ENCODE measurements at regions not wholly inside any gene's neighbourhood (a gene's known extent, or its start where the extent isn't known, plus 50 kb on each side); places are given as distances from the start of the nearest gene placed in this dataset.
"Not testable (repeated sequence)": the region's sequence is repeated elsewhere in the genome, so short reads cannot be mapped to it uniquely, and the experiment has no call there.

DNA sequence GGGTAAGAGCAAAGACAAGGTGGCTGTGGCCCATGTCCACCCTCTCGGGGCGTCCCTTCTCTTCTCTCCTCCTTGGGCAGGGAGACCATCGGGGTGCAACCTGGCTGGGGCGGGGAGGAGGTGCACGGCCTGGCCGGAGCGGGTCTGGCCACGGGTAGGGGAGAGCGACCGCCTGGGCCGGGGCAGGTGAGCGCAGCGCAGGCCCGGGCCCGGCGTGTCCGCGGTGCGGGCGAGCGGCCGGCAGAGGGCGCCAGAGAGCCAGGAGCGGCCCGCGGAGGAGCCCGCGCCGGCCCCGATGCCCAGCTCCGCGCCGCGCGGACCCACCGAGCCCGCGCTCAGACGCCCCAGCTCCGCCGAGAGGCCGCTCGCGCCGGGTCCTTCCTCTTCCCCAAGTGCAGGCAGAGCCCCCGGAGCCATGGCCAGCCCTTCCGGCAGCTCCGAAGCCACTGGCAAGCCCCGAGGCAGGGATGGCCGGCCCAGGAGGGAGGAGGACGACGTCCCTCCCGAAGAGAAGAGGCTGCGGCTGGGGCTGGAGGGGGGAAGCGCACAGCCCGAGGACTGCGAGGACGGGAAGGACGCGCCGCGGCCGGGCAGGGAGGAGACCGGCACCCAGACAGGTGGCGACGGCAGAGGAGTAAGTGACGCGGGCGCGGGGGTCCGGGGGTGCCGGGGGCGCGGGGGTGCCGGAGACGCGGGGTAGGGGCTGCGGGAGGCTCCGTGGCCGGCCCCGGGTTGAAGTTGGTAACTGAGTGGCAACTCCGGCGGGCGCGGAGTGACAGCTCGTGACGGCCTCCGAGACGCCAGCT, 142.1 kb upstream of the EEF2KMT start:
- peak; percentile 28 to 30 for TF ChIP-seq CTCF (IDR thresholded peaks at IDR 0.05; ENCODE audit: extremely low read depth in 1 of 2, insufficient read depth in 1 of 2, low read depth in 1 of 2, low read length in 2 of 2)

GRCh38 chr16:5235119-5235518, 137.5 kb upstream of the EEF2KMT start:
- Histone ChIP-seq H3K9me3 (replicated peaks; ENCODE audit: control insufficient read depth, insufficient read depth, low read length) (no peaks in the 10 kb centered on the region), H2AFZ (ENCODE audit: low read depth, low read length) (no peak overlapping the region), H3K9ac (replicated peaks; ENCODE audit: extremely low read depth, insufficient read depth, low read length) (no peak overlapping the region), H3K4me2 (ENCODE audit: insufficient read depth, low read length) (no peak overlapping the region), H4K20me1 (replicated peaks; ENCODE audit: control insufficient read depth, extremely low read depth, insufficient read depth, low read length) (no peaks in the 10 kb centered on the region), H3K27ac (ENCODE audit: insufficient read depth, low read depth, low read length) (no peak overlapping the region), H3K27me3 (ENCODE audit: control insufficient read depth in 2 of 2, insufficient read depth in 2 of 2, low read length in 2 of 2) (no peaks in the 10 kb centered on the region), H3K9me1 (replicated peaks; ENCODE audit: control insufficient read depth, extremely low read depth, insufficient read depth, low read length) (no peaks in the 10 kb centered on the region), H3K4me3 (replicated peaks in 1 of 3; ENCODE audit: insufficient read depth in 1 of 3, low read depth in 1 of 3, low read length in 3 of 3) (no peak overlapping the region), H3K79me2 (ENCODE audit: control insufficient read depth, insufficient read depth, low read length) (no peaks in the 10 kb centered on the region), H3K4me1 (ENCODE audit: control insufficient read depth, extremely low read depth, insufficient read depth, low read length) (no peaks in the 10 kb centered on the region), H3K36me3 (ENCODE audit: control insufficient read depth in 2 of 2, extremely low read depth in 1 of 2, insufficient read depth in 2 of 2, low read length in 2 of 2) (no peaks in the 10 kb centered on the region)
- dilution Hi-C loops (cut with MboI; ENCODE audit: extremely low pct_ligation_motif_present, low sequenced_read_pairs), result no loop called here
- FAIRE-seq (no peak), DNase-seq (ENCODE audit: low read depth, low spot score) (no peak)
- intact Hi-C loops (cut with micrococcal nuclease), result no loop called here
- no peak for TF ChIP-seq POLR2AphosphoS5 (IDR thresholded peaks at IDR 0.05; ENCODE audit: insufficient read depth, low read depth, low read length)
- ChIA-PET POLR2A (no interaction called here), CTCF (interaction anchor here (7.2 kb wide), 1 partner anchor 1407 kb away, joined by 40 read pairs; no protein-coding TSS in a partner anchor)
- BruUV-seq (replicated peaks), result no TSS peak

More for the DNA sequence above, 142.1 kb upstream of the EEF2KMT start:
- H2AFZ ChIP-seq (ENCODE audit: low read depth, low read length); H4K20me1 ChIP-seq (replicated peaks; ENCODE audit: control insufficient read depth, extremely low read depth, insufficient read depth, low read length); H3K36me3 ChIP-seq (ENCODE audit: control insufficient read depth in 2 of 2, extremely low read depth in 1 of 2, insufficient read depth in 2 of 2, low read length in 2 of 2); intact Hi-C loops (cut with micrococcal nuclease); H3K4me3 ChIP-seq (replicated peaks in 1 of 3; ENCODE audit: insufficient read depth in 1 of 3, low read depth in 1 of 3, low read length in 3 of 3); H3K27me3 ChIP-seq (ENCODE audit: control insufficient read depth in 2 of 2, insufficient read depth in 2 of 2, low read length in 2 of 2); H3K9me1 ChIP-seq (replicated peaks; ENCODE audit: control insufficient read depth, extremely low read depth, insufficient read depth, low read length); H3K4me2 ChIP-seq (ENCODE audit: insufficient read depth, low read length); dilution Hi-C loops (cut with MboI; ENCODE audit: extremely low pct_ligation_motif_present, low sequenced_read_pairs); H3K79me2 ChIP-seq (ENCODE audit: control insufficient read depth, insufficient read depth, low read length); DNase-seq (ENCODE audit: low read depth, low spot score); H3K9ac ChIP-seq (replicated peaks; ENCODE audit: extremely low read depth, insufficient read depth, low read length); H3K9me3 ChIP-seq (replicated peaks; ENCODE audit: control insufficient read depth, insufficient read depth, low read length); H3K4me1 ChIP-seq (ENCODE audit: control insufficient read depth, extremely low read depth, insufficient read depth, low read length); POLR2A ChIA-PET; H3K27ac ChIP-seq (ENCODE audit: insufficient read depth, low read depth, low read length); FAIRE-seq; BruUV-seq (replicated peaks): not testable (repeated sequence)
- CTCF ChIA-PET, result interaction anchor here (0.7 to 7.2 kb wide), 2 partner anchors 1403 to 1405 kb away, joined by 4 to 40 read pairs; no protein-coding TSS in a partner anchor
